ENCODE measurements at regions not wholly inside any gene's neighbourhood (a gene's known extent, or its start where the extent isn't known, plus 50 kb on each side); places are given as distances from the start of the nearest gene placed in this dataset.

DNA sequence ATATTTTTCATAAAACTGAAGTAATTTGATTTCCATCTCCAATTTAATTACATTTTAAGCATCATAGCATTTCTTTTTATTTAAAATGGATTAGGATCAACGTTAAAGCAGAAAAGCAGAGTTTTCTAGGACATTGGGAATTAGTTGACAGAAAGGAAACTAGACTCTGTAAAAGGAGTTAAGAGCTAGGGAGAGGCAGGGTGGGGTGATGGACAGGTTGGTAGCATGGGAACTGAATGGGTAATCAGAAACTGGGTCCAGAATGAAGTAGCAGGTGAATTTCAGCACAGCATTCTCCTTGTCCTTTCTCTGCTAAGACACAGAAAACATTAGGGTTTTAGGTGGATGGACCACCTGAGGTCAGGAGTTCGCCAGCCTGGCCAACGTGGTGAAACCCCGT lies 97.6 kb downstream of the ANAPC4 start:
- H3K4me3 ChIP-seq = no peak overlapping the region
- no peaks in the 10 kb centered on the region for H3K9me3 ChIP-seq
- H3K4me1 ChIP-seq = no peaks in the 10 kb centered on the region
- no peaks in the 10 kb centered on the region for H3K27me3 ChIP-seq
- intact Hi-C loops (cut with DNase I) = no loop called here
- no peak overlapping the region for H3K27ac ChIP-seq
- TF ChIP-seq, protein P1, sequence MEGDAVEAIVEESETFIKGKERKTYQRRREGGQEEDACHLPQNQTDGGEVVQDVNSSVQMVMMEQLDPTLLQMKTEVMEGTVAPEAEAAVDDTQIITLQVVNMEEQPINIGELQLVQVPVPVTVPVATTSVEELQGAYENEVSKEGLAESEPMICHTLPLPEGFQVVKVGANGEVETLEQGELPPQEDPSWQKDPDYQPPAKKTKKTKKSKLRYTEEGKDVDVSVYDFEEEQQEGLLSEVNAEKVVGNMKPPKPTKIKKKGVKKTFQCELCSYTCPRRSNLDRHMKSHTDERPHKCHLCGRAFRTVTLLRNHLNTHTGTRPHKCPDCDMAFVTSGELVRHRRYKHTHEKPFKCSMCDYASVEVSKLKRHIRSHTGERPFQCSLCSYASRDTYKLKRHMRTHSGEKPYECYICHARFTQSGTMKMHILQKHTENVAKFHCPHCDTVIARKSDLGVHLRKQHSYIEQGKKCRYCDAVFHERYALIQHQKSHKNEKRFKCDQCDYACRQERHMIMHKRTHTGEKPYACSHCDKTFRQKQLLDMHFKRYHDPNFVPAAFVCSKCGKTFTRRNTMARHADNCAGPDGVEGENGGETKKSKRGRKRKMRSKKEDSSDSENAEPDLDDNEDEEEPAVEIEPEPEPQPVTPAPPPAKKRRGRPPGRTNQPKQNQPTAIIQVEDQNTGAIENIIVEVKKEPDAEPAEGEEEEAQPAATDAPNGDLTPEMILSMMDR (IDR thresholded peaks at IDR 0.05) = no peak
- H3K36me3 ChIP-seq = no peaks in the 10 kb centered on the region
- no peak for DNase-seq (ENCODE audit: low spot score in 2 of 2)

GRCh38 chr4:25477221-25477620 lies 100.2 kb downstream of the ANAPC4 start:
- no peak overlapping the region for H3K27ac ChIP-seq
- H3K9me3 ChIP-seq = no peaks in the 10 kb centered on the region
- H3K4me3 ChIP-seq = no peak overlapping the region
- no peaks in the 10 kb centered on the region for H3K36me3 ChIP-seq
- no peaks in the 10 kb centered on the region for H3K27me3 ChIP-seq
- no peaks in the 10 kb centered on the region for H3K4me1 ChIP-seq
- no peak for DNase-seq (ENCODE audit: low spot score in 2 of 2)
- TF ChIP-seq, protein P1 (IDR thresholded peaks at IDR 0.05) = no peak
- intact Hi-C loops (cut with DNase I) = no loop called here

- no peak for DNase-seq (ENCODE audit: low spot score in 2 of 2)
- no peak overlapping the region for H3K27ac ChIP-seq
- TF ChIP-seq, protein P1 (IDR thresholded peaks at IDR 0.05) = no peak
- no peak overlapping the region for H3K4me3 ChIP-seq
- H3K27me3 ChIP-seq = no peaks in the 10 kb centered on the region
- intact Hi-C loops (cut with DNase I) = no loop called here
- no peaks in the 10 kb centered on the region for H3K4me1 ChIP-seq
- no peaks in the 10 kb centered on the region for H3K36me3 ChIP-seq
- no peaks in the 10 kb centered on the region for H3K9me3 ChIP-seq
These were observed 104.6 kb downstream of the ANAPC4 start for GRCh38 chr4:25481648-25482047.

GRCh38 chr4:25484243-25484721 lies 107.2 kb downstream of the ANAPC4 start:
- intact Hi-C loops (cut with DNase I) = no loop called here

DNA sequence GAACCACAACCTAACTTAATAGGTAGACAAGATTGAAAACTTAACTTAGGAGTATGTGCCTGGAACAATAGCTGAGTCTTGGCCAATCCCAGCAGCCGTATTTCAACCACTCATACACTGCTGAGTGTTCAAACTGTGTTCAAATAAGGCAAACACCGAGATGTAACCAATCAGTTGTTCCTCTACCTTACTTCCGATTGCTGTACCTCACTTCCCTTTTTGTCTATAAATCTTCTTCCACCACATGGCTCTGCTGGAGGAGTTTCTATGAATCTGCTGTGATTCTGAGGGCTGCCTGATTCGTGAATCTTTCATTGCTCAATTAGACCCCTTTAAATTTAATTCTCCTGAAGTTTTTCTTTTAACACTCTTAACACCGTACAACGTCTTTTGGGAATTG lies 108.0 kb downstream of the ANAPC4 start:
- intact Hi-C loops (cut with DNase I) = no loop called here
- Histone ChIP-seq H3K9me3 (peaks cover 6 to 7% of the 10 kb centered on the region in 2 donors), H3K27ac (no peak overlapping the region), H3K4me3 (no peak overlapping the region), H3K4me1 (no peaks in the 10 kb centered on the region), H3K27me3 (no peaks in the 10 kb centered on the region), H3K36me3 (no peaks in the 10 kb centered on the region)
- TF ChIP-seq, protein P1 (IDR thresholded peaks at IDR 0.05) = no peak
- DNase-seq (ENCODE audit: low spot score in 2 of 2) = no peak

More at GRCh38 chr4:25484243-25484721, 107.2 kb downstream of the ANAPC4 start:
- Histone ChIP-seq H3K27me3 (no peaks in the 10 kb centered on the region), H3K36me3 (no peaks in the 10 kb centered on the region), H3K4me3 (no peak overlapping the region), H3K4me1 (no peaks in the 10 kb centered on the region), H3K9me3 (peaks cover 6 to 7% of the 10 kb centered on the region in 2 donors), H3K27ac (no peak overlapping the region)
- DNase-seq (ENCODE audit: low spot score in 2 of 2) = no peak
- TF ChIP-seq, protein P1 (IDR thresholded peaks at IDR 0.05) = no peak

- Histone ChIP-seq H3K27me3 (no peaks in the 10 kb centered on the region), H3K27ac (no peak overlapping the region), H3K9me3 (peaks cover 6 to 7% of the 10 kb centered on the region in 2 donors), H3K4me1 (no peaks in the 10 kb centered on the region), H3K4me3 (no peak overlapping the region), H3K36me3 (no peaks in the 10 kb centered on the region)
- DNase-seq (ENCODE audit: low spot score in 2 of 2) = no peak
- TF ChIP-seq, protein P1 (IDR thresholded peaks at IDR 0.05) = no peak
- intact Hi-C loops (cut with DNase I) = no loop called here
These were observed 109.1 kb downstream of the ANAPC4 start for GRCh38 chr4:25486171-25486570.
